Spleen (tissue), 11 donors: ENCODE measurements at regions not wholly inside any gene's neighbourhood (a gene's known extent, or its start where the extent isn't known, plus 50 kb on each side); places are given as distances from the start of the nearest gene placed in this dataset.

Source experiments
- DNase-seq: peaks from one replicate; pipeline ENCODE4 v3.0.0-alpha.2; 2020
- H3K27ac ChIP-seq, 8 donors: fragments of 200-600 bp; sonication (generic) in 7 of 8; 1 replicate in 4 of 8; 2 replicates in 4 of 8; pipeline versions ENCODE4 v1.5.0 to v1.8.0; 2016 to 2021; ENCODE audit warnings: inconsistent platforms in 4 of 8, mild to moderate bottlenecking in 4 of 8, moderate library complexity in 1 of 8
- H3K27me3 ChIP-seq, 7 donors: fragments of 200-600 bp; sonication (generic) in 6 of 7; replicated peaks in 1 of 7; 1 replicate in 4 of 7; 2 replicates in 3 of 7; pipeline versions ENCODE4 v1.5.0 to v1.8.0; 2016 to 2021; ENCODE audit warnings: inconsistent platforms in 3 of 7, mild to moderate bottlenecking in 1 of 7
- H3K36me3 ChIP-seq, 6 donors: fragments of 200-600 bp; sonication (generic) in 5 of 6; 1 replicate in 4 of 6; 2 replicates in 2 of 6; pipeline versions ENCODE4 v1.5.0 to v1.8.0; 2016 to 2021; ENCODE audit warnings: inconsistent platforms in 2 of 6
- H3K4me1 ChIP-seq, 6 donors: fragments of 200-600 bp; sonication (generic) in 5 of 6; 1 replicate in 3 of 6; 2 replicates in 3 of 6; pipeline versions ENCODE4 v1.5.0 to v1.8.0; 2016 to 2021; ENCODE audit warnings: inconsistent platforms in 3 of 6
- H3K4me3 ChIP-seq, 8 donors: fragments of 200-600 bp; sonication (generic) in 7 of 8; 1 replicate in 4 of 8; 2 replicates in 4 of 8; pipeline versions ENCODE4 v1.5.0 to v1.8.0; 2016 to 2021; ENCODE audit warnings: inconsistent platforms in 4 of 8, mild to moderate bottlenecking in 4 of 8, moderate library complexity in 2 of 8
- H3K9me3 ChIP-seq, 8 donors: fragments of 200-600 bp; sonication (generic) in 7 of 8; 1 replicate in 4 of 8; 2 replicates in 4 of 8; pipeline versions ENCODE4 v1.5.0 to v1.8.0; 2016 to 2021; ENCODE audit warnings: inconsistent platforms in 4 of 8
- POLR2A ChIP-seq, 3 donors: fragments of 450-650 bp; IDR thresholded peaks; one replicate each; pipeline ENCODE4 v1.5.1; 2017; ENCODE audit warnings: antibody characterized with exemption in 3 of 3, mild to moderate bottlenecking in 1 of 3
- POLR2AphosphoS5 ChIP-seq, 3 donors: sonication (generic); formaldehyde crosslinking; IDR thresholded peaks; one replicate each; pipeline ENCODE4 v1.5.1; 2017; ENCODE audit warnings: antibody characterized with exemption in 3 of 3
- WGBS, 5 donors: extraction: QIAGEN DNeasy Blood & Tissue Kit in 3 of 5; methylation state at CpG; one replicate each; pipeline versions ENCODE4 v1.1.5 to v1.1.7; 2013 to 2018; 5-methylcytosine and 5-hydroxymethylcytosine counted together
- intact Hi-C: fragments of 100-400 bp; cut with DNase I; formaldehyde crosslinking; loops from one replicate; pipeline ENCODE4 v1.15.0; 2023; ENCODE audit warnings: low total_unique reads
- TF ChIP-seq, protein P1 (sequence below), 11 experiments: fragments of 200-600 bp in 7 of 11; fragments of 450-650 bp in 4 of 11; sonication (generic) in 4 of 11; IDR thresholded peaks in 8 of 11; conservative IDR thresholded peaks in 3 of 11; 1 replicate in 7 of 11; 2 replicates in 4 of 11; pipeline versions ENCODE4 v1.4.0 to v1.8.0; 2016 to 2021; ENCODE audit warnings: antibody characterized with exemption in 11 of 11, inconsistent platforms in 4 of 11, mild to moderate bottlenecking in 1 of 11
- donor health status: healthy with polysubstance abuse.
- donor health status: DM: no; HTN: no; CAD: no; lungs with moderate emphysema.
- donor health status: DM: no; HTN: no; CAD: no.
- donor health status: Bipolar disorder and iron deficiency.
- donor health status: healthy.
- donor health status: DM: no; HTN: no; CAD: no.
- donor health status: DM: yes; HTN: yes; CAD: no.

DNA sequence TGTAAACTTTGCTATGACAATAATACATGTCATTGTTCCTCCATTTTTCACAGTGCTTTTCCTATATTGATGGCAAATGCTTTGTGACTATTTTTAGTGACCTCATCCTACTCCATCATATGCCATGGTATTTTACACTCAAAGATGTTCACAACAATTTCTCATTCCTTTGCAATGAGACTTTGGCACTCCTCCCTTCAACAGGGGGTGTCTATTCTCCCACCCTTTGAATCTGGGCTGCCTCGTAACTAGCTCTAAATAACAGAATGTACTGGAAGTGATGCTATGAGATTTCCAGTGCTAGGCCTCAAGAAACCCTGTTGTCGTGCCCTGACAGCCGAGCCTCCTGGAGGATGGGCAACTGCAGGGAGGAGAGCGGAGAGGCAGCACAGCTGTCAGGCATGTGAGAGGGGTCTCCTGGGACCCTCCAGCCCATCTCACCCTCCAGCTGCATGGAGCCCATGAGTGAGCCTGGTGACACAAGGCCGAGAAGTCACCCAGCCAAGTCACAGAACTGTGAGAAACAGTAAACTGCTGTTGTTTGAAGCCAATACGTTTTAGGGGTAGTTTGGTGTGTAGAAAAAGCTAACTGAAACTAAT lies 103.1 kb upstream of the APCDD1 start:
- intact Hi-C loops: no loop called here
- H3K27me3 ChIP-seq: no peaks in the 10 kb centered on the region
- WGBS, 5 donors: 66 to 89% (median 75%) methylated on average over 6 of the region's 6 CpGs
- DNase-seq: no peak
- H3K4me1 ChIP-seq: peaks cover 0 to 12% (median 0%) of the 10 kb centered on the region in 6 donors
- H3K4me3 ChIP-seq: no peak overlapping the region
- peaks cover 0 to 7% (median 4%) of the 10 kb centered on the region in 8 donors for H3K9me3 ChIP-seq
- no peaks in the 10 kb centered on the region for H3K36me3 ChIP-seq
- H3K27ac ChIP-seq: no peak overlapping the region
- TF ChIP-seq, protein P1, sequence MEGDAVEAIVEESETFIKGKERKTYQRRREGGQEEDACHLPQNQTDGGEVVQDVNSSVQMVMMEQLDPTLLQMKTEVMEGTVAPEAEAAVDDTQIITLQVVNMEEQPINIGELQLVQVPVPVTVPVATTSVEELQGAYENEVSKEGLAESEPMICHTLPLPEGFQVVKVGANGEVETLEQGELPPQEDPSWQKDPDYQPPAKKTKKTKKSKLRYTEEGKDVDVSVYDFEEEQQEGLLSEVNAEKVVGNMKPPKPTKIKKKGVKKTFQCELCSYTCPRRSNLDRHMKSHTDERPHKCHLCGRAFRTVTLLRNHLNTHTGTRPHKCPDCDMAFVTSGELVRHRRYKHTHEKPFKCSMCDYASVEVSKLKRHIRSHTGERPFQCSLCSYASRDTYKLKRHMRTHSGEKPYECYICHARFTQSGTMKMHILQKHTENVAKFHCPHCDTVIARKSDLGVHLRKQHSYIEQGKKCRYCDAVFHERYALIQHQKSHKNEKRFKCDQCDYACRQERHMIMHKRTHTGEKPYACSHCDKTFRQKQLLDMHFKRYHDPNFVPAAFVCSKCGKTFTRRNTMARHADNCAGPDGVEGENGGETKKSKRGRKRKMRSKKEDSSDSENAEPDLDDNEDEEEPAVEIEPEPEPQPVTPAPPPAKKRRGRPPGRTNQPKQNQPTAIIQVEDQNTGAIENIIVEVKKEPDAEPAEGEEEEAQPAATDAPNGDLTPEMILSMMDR (IDR thresholded peaks at IDR 0.05 in 8 of 11, conservative IDR thresholded peaks at IDR 0.05 in 3 of 11): no peak
- TF ChIP-seq POLR2AphosphoS5 (IDR thresholded peaks at IDR 0.05) (no peak), POLR2A (IDR thresholded peaks at IDR 0.05) (no peak)

- H3K9me3 ChIP-seq: peaks cover 0 to 13% (median 9%) of the 10 kb centered on the region in 8 donors
- no peak overlapping the region for H3K27ac ChIP-seq
- TF ChIP-seq, protein P1 (IDR thresholded peaks at IDR 0.05 in 8 of 11, conservative IDR thresholded peaks at IDR 0.05 in 3 of 11): no peak
- TF ChIP-seq POLR2A (IDR thresholded peaks at IDR 0.05) (no peak), POLR2AphosphoS5 (IDR thresholded peaks at IDR 0.05) (no peak)
- no peaks in the 10 kb centered on the region for H3K27me3 ChIP-seq
- DNase-seq: no peak
- no peaks in the 10 kb centered on the region for H3K36me3 ChIP-seq
- H3K4me3 ChIP-seq: no peak overlapping the region
- intact Hi-C loops: no loop called here
- WGBS, 5 donors: 86 to 99% (median 87%) methylated on average over 4 of the region's 4 CpGs
- peaks cover 0 to 12% (median 0%) of the 10 kb centered on the region in 6 donors for H3K4me1 ChIP-seq
These were observed 102.6 kb upstream of the APCDD1 start for GRCh38 chr18:10351858-10352257.

GRCh38 chr18:10352671-10353070 lies 101.8 kb upstream of the APCDD1 start:
- H3K4me1 ChIP-seq: peaks cover 0 to 12% (median 0%) of the 10 kb centered on the region in 6 donors
- 84 to 92% (median 89%) methylated on average over 2 of the region's 2 CpGs for WGBS, 5 donors

GRCh38 chr18:10353791-10354190 lies 100.6 kb upstream of the APCDD1 start:
- 68 to 94% (median 83%) methylated on average over 2 of the region's 2 CpGs for WGBS, 5 donors
- TF ChIP-seq, protein P1 (IDR thresholded peaks at IDR 0.05 in 8 of 11, conservative IDR thresholded peaks at IDR 0.05 in 3 of 11): no peak
- TF ChIP-seq POLR2A (IDR thresholded peaks at IDR 0.05) (no peak), POLR2AphosphoS5 (IDR thresholded peaks at IDR 0.05) (no peak)
- peak overlapping the region in 2 of 8 donors; percentile 27 to 29 for H3K27ac ChIP-seq
- H3K9me3 ChIP-seq: peaks cover 3 to 25% (median 17%) of the 10 kb centered on the region in 8 donors
- intact Hi-C loops: no loop called here
- peaks cover 0 to 12% (median 0%) of the 10 kb centered on the region in 6 donors for H3K4me1 ChIP-seq
- no peak for DNase-seq
- no peaks in the 10 kb centered on the region for H3K27me3 ChIP-seq
- no peaks in the 10 kb centered on the region for H3K36me3 ChIP-seq
- H3K4me3 ChIP-seq: no peak overlapping the region

More at GRCh38 chr18:10352671-10353070, 101.8 kb upstream of the APCDD1 start:
- no peaks in the 10 kb centered on the region for H3K36me3 ChIP-seq
- peaks cover 3 to 21% (median 17%) of the 10 kb centered on the region in 8 donors for H3K9me3 ChIP-seq
- no peaks in the 10 kb centered on the region for H3K27me3 ChIP-seq
- no peak for DNase-seq
- no peak overlapping the region for H3K27ac ChIP-seq
- TF ChIP-seq POLR2A (IDR thresholded peaks at IDR 0.05) (no peak), POLR2AphosphoS5 (IDR thresholded peaks at IDR 0.05) (no peak)
- H3K4me3 ChIP-seq: no peak overlapping the region
- intact Hi-C loops: no loop called here
